Hepatocyte (in vitro differentiated cells): ENCODE measurements at regions not wholly inside any gene's neighbourhood (a gene's known extent, or its start where the extent isn't known, plus 50 kb on each side); places are given as distances from the start of the nearest gene placed in this dataset.

Experiments used
- CTCF ChIP-seq: fragments of 200-600 bp; sonication (generic); IDR thresholded peaks from 2 replicates; pipeline ENCODE4 v1.5.1; 2016; ENCODE audit warnings: antibody characterized with exemption, mild to moderate bottlenecking; ENCODE audit not compliant: poor library complexity
- EZH2 ChIP-seq: fragments of 200-600 bp; sonication (generic); IDR thresholded peaks from 2 replicates; pipeline ENCODE4 v1.6.1; 2016; ENCODE audit warnings: antibody characterized with exemption, mild to moderate bottlenecking, borderline replicate concordance
- EZH2phosphoT487 ChIP-seq: fragments of 200-600 bp; sonication (generic); IDR thresholded peaks from one replicate; pipeline ENCODE4 v1.6.1; 2018; ENCODE audit warnings: antibody characterized with exemption, mild to moderate bottlenecking, low read depth, moderate library complexity; ENCODE audit not compliant: unreplicated experiment, severe bottlenecking

GRCh38 chr6:126767711-126768110, 350.8 kb upstream of the RSPO3 start:
- TF ChIP-seq EZH2 (no peak), CTCF (no peak), EZH2phosphoT487 (no peak)
